CD4-positive, alpha-beta T cell (primary cell): ENCODE measurements at regions not wholly inside any gene's neighbourhood (a gene's known extent, or its start where the extent isn't known, plus 50 kb on each side); places are given as distances from the start of the nearest gene placed in this dataset.
"Not testable (repeated sequence)": the region's sequence is repeated elsewhere in the genome, so short reads cannot be mapped to it uniquely, and the experiment has no call there.

Experiments
- ATAC-seq: fragments of 200-7000 bp; cut with Tn5 transposase; one replicate; pipeline ENCODE4 v1.10.0; 2022; ENCODE audit warnings: mild to moderate bottlenecking; ENCODE audit not compliant: poor library complexity
- CTCF ChIA-PET: fragments of 350-600 bp; sonication (Branson Sonifier 250); formaldehyde crosslinking; loops from one replicate; lab custom pipeline; 2021; ENCODE audit warnings: antibody characterized with exemption, inconsistent platforms; lab: Charles Lee
- POLR2A ChIA-PET: fragments of 350-600 bp; sonication (Branson Sonifier 250); formaldehyde crosslinking; loops from one replicate; lab custom pipeline; 2021; ENCODE audit warnings: antibody characterized with exemption, inconsistent platforms; lab: Charles Lee
- DNase-seq, 14 experiments: peaks; one replicate each; pipeline ENCODE4 v3.0.0-alpha.2; 2013 to 2020; ENCODE audit warnings: mixed read lengths in 2 of 14
- H3K27ac ChIP-seq, 2 donors: one replicate each; pipeline versions ENCODE4 v1.5.1 to v1.7.0; 2013; ENCODE audit warnings: low read length in 2 of 2, low read depth in 1 of 2, mild to moderate bottlenecking in 1 of 2
- H3K27me3 ChIP-seq, 2 experiments: 1 replicate in 1 of 2; 2 replicates in 1 of 2; pipeline versions ENCODE4 v1.6.1 to v1.7.0; 2013; ENCODE audit warnings: low read length in 2 of 2, control low read depth in 1 of 2, mild to moderate bottlenecking in 1 of 2, moderate library complexity in 1 of 2; ENCODE audit not compliant: insufficient read depth in 2 of 2, control insufficient read depth in 1 of 2
- H3K36me3 ChIP-seq: one replicate; pipeline ENCODE4 v1.6.1; 2013; ENCODE audit warnings: low read length, control low read depth; ENCODE audit not compliant: insufficient read depth
- H3K4me1 ChIP-seq: one replicate; pipeline ENCODE4 v1.6.1; 2013; ENCODE audit warnings: low read length, control low read depth; ENCODE audit not compliant: insufficient read depth
- H3K4me3 ChIP-seq: one replicate; pipeline ENCODE4 v1.5.1; 2013; ENCODE audit warnings: mild to moderate bottlenecking, low read length, moderate library complexity
- H3K9me3 ChIP-seq, 2 experiments: 1 replicate in 1 of 2; 2 replicates in 1 of 2; pipeline versions ENCODE4 v1.6.1 to v1.7.0; 2013; ENCODE audit warnings: low read length in 2 of 2, mild to moderate bottlenecking in 2 of 2, control low read depth in 1 of 2, moderate library complexity in 1 of 2; ENCODE audit not compliant: control insufficient read depth in 1 of 2, insufficient read depth in 1 of 2
- H3K27ac Mint-ChIP-seq: one replicate; pipeline ENCODE4 v1.8.0; 2020; ENCODE audit warnings: mixed read lengths
- H3K27me3 Mint-ChIP-seq: one replicate; pipeline ENCODE4 v1.8.0; 2021; ENCODE audit warnings: mixed read lengths
- H3K36me3 Mint-ChIP-seq: one replicate; pipeline ENCODE4 v1.8.0; 2021; ENCODE audit warnings: low read depth, mixed read lengths
- H3K4me1 Mint-ChIP-seq: one replicate; pipeline ENCODE4 v1.8.0; 2021; ENCODE audit warnings: low read depth, mixed read lengths
- H3K4me3 Mint-ChIP-seq: one replicate; pipeline ENCODE4 v1.8.0; 2020; ENCODE audit warnings: mild to moderate bottlenecking, mixed read lengths
- H3K9me3 Mint-ChIP-seq: one replicate; pipeline ENCODE4 v1.8.0; 2020; ENCODE audit warnings: mixed read lengths
- CTCF ChIP-seq: fragments of 200-600 bp; IDR thresholded peaks from one replicate; pipeline ENCODE4 v1.8.0; 2022; ENCODE audit warnings: antibody characterized with exemption, mild to moderate bottlenecking
- intact Hi-C, 2 experiments: fragments of 100-400 bp; cut with DNase I in 1 of 2; cut with micrococcal nuclease in 1 of 2; formaldehyde crosslinking; loops; one replicate each; pipeline versions ENCODE4 v1.15.1 to v1.9.0; 2023 to 2025; cut with DNase I, micrococcal nuclease

- ATAC-seq (no peak), DNase-seq (no peak)
- ChIA-PET CTCF (no interaction called here), POLR2A (no interaction called here)
- Mint-ChIP-seq H3K27me3 (no peaks in the 10 kb centered on the region), H3K9me3 (peaks cover 5% of the 10 kb centered on the region), H3K4me3 (no peak overlapping the region), H3K36me3 (no peaks in the 10 kb centered on the region), H3K27ac (no peak overlapping the region), H3K4me1 (no peaks in the 10 kb centered on the region)
- Histone ChIP-seq H3K36me3 (no peaks in the 10 kb centered on the region), H3K4me3 (no peak overlapping the region), H3K9me3 (no peaks in the 10 kb centered on the region), H3K27ac (no peak overlapping the region), H3K27me3 (no peaks in the 10 kb centered on the region), H3K4me1 (no peaks in the 10 kb centered on the region)
- intact Hi-C loops = no loop called here
- TF ChIP-seq CTCF = no peak
Measured at GRCh38 chr5:153373130-153373498, 117.4 kb upstream of the GRIA1 start.

GRCh38 chr5:153381630-153382029 is 108.8 kb upstream of the GRIA1 start:
- H3K4me3 ChIP-seq, H3K9me3 ChIP-seq, H3K9me3 Mint-ChIP-seq, H3K36me3 ChIP-seq, H3K27ac ChIP-seq, intact Hi-C loops, DNase-seq, H3K4me3 Mint-ChIP-seq, POLR2A ChIA-PET, CTCF ChIA-PET, ATAC-seq, H3K27me3 ChIP-seq, H3K27ac Mint-ChIP-seq, H3K4me1 ChIP-seq, H3K27me3 Mint-ChIP-seq, H3K36me3 Mint-ChIP-seq, H3K4me1 Mint-ChIP-seq: not testable (repeated sequence)

GRCh38 chr5:153390569-153390968 is 99.9 kb upstream of the GRIA1 start:
- H3K36me3 Mint-ChIP-seq = no peaks in the 10 kb centered on the region
- ChIA-PET CTCF (no interaction called here), POLR2A (no interaction called here)
- no peak overlapping the region for H3K4me3 Mint-ChIP-seq
- intact Hi-C loops = no loop called here
- DNase-seq (no peak), ATAC-seq (no peak)
- no peak overlapping the region for H3K4me3 ChIP-seq
- H3K9me3 Mint-ChIP-seq = peaks cover 10% of the 10 kb centered on the region
- no peaks in the 10 kb centered on the region for H3K36me3 ChIP-seq
- no peaks in the 10 kb centered on the region for H3K4me1 ChIP-seq
- no peaks in the 10 kb centered on the region for H3K4me1 Mint-ChIP-seq
- H3K27me3 ChIP-seq = no peaks in the 10 kb centered on the region
- no peak for TF ChIP-seq CTCF
- H3K9me3 ChIP-seq = no peaks in the 10 kb centered on the region
- H3K27ac ChIP-seq = no peak overlapping the region
- no peaks in the 10 kb centered on the region for H3K27me3 Mint-ChIP-seq
- no peak overlapping the region for H3K27ac Mint-ChIP-seq

- Mint-ChIP-seq H3K27me3 (no peaks in the 10 kb centered on the region), H3K4me3 (no peak overlapping the region), H3K27ac (no peak overlapping the region), H3K4me1 (no peaks in the 10 kb centered on the region), H3K9me3 (no peaks in the 10 kb centered on the region), H3K36me3 (no peaks in the 10 kb centered on the region)
- H3K27me3 ChIP-seq = no peaks in the 10 kb centered on the region
- no peak overlapping the region for H3K27ac ChIP-seq
- no peaks in the 10 kb centered on the region for H3K36me3 ChIP-seq
- ATAC-seq (no peak), DNase-seq (no peak)
- no peak for TF ChIP-seq CTCF
- intact Hi-C loops = no loop called here
- no peak overlapping the region for H3K4me3 ChIP-seq
- ChIA-PET POLR2A (no interaction called here), CTCF (no interaction called here)
- no peaks in the 10 kb centered on the region for H3K4me1 ChIP-seq
- no peaks in the 10 kb centered on the region for H3K9me3 ChIP-seq
Measured at GRCh38 chr5:153399595-153399994, 90.9 kb upstream of the GRIA1 start.
